Globus pallidus (tissue), 1 donor: ENCODE measurements at regions not wholly inside any gene's neighbourhood (a gene's known extent, or its start where the extent isn't known, plus 50 kb on each side); places are given as distances from the start of the nearest gene placed in this dataset.
"Not testable (repeated sequence)": the region's sequence is repeated elsewhere in the genome, so short reads cannot be mapped to it uniquely, and the experiment has no call there.

Experiments
- DNase-seq: peaks from one replicate; pipeline ENCODE4 v3.0.0-alpha.2; 2015; ENCODE audit warnings: low spot score

GRCh38 chr6:113756290-113756665 lies 100.9 kb upstream of the MARCKS start:
- DNase-seq, result no peak

- DNase-seq, result no peak
These were observed 98.9 kb upstream of the MARCKS start for GRCh38 chr6:113758214-113758613.

GRCh38 chr6:113758826-113759574 lies 98.1 kb upstream of the MARCKS start:
- no peak for DNase-seq

GRCh38 chr6:113762641-113763040 lies 94.5 kb upstream of the MARCKS start:
- DNase-seq, result no peak

GRCh38 chr6:113763311-113763766 lies 93.8 kb upstream of the MARCKS start:
- DNase-seq, result no peak

GRCh38 chr6:113763876-113764275 lies 93.3 kb upstream of the MARCKS start:
- DNase-seq, result no peak

GRCh38 chr6:113765909-113766308 lies 91.2 kb upstream of the MARCKS start:
- DNase-seq, result no peak

- no peak for DNase-seq
These were observed 89.2 kb upstream of the MARCKS start for GRCh38 chr6:113767985-113768384.

- no peak for DNase-seq
These were observed 84.2 kb upstream of the MARCKS start for GRCh38 chr6:113772961-113773360.

GRCh38 chr6:113774127-113774825 lies 82.9 kb upstream of the MARCKS start:
- DNase-seq, result no peak

- peak; percentile 15 for DNase-seq
These were observed 80.1 kb upstream of the MARCKS start for GRCh38 chr6:113776998-113777397.

GRCh38 chr6:113777601-113778000 lies 79.5 kb upstream of the MARCKS start:
- no peak for DNase-seq

GRCh38 chr6:113779656-113780055 lies 77.5 kb upstream of the MARCKS start:
- no peak for DNase-seq

GRCh38 chr6:113782636-113783035 lies 74.5 kb upstream of the MARCKS start:
- DNase-seq, result no peak

GRCh38 chr6:113786168-113786567 lies 71.0 kb upstream of the MARCKS start:
- DNase-seq, result no peak

- DNase-seq, result no peak
These were observed 68.6 kb upstream of the MARCKS start for GRCh38 chr6:113788586-113788985.

GRCh38 chr6:113791225-113791624 lies 65.9 kb upstream of the MARCKS start:
- DNase-seq, result not testable (repeated sequence)

- DNase-seq, result not testable (repeated sequence)
These were observed 61.8 kb upstream of the MARCKS start for GRCh38 chr6:113795371-113795770.

- no peak for DNase-seq
These were observed 61.1 kb upstream of the MARCKS start for GRCh38 chr6:113796038-113796437.

- no peak for DNase-seq
These were observed 54.4 kb upstream of the MARCKS start for GRCh38 chr6:113802779-113803178.

GRCh38 chr6:113805173-113805790 lies 51.9 kb upstream of the MARCKS start:
- peak; percentile 15 for DNase-seq

- no peak for DNase-seq
These were observed 51.2 kb upstream of the MARCKS start for GRCh38 chr6:113805811-113806495.
